Type B pancreatic cell (in vitro differentiated cells): ENCODE measurements at regions not wholly inside any gene's neighbourhood (a gene's known extent, or its start where the extent isn't known, plus 50 kb on each side); places are given as distances from the start of the nearest gene placed in this dataset.
"Not testable (repeated sequence)": the region's sequence is repeated elsewhere in the genome, so short reads cannot be mapped to it uniquely, and the experiment has no call there.

Experiments
- DNase-seq: peaks from one replicate; pipeline ENCODE4 v3.0.0; 2021; ENCODE audit warnings: mixed read lengths; ENCODE audit not compliant: unreplicated experiment; ENCODE audit errors: extremely low spot score
- H3K27ac Mint-ChIP-seq: 2 replicates; pipeline ENCODE4 v1.8.0; 2021; ENCODE audit warnings: mild to moderate bottlenecking, mixed read lengths
- H3K27me3 Mint-ChIP-seq: 2 replicates; pipeline ENCODE4 v1.8.0; 2021; ENCODE audit warnings: mixed read lengths
- H3K36me3 Mint-ChIP-seq: 2 replicates; pipeline ENCODE4 v1.8.0; 2021; ENCODE audit warnings: mixed read lengths
- H3K4me1 Mint-ChIP-seq: one replicate; pipeline ENCODE4 v1.8.0; 2021; ENCODE audit warnings: mixed read lengths; ENCODE audit not compliant: unreplicated experiment
- H3K4me3 Mint-ChIP-seq: 2 replicates; pipeline ENCODE4 v1.8.0; 2021; ENCODE audit warnings: mild to moderate bottlenecking, mixed read lengths
- H3K9me3 Mint-ChIP-seq: 2 replicates; pipeline ENCODE4 v1.8.0; 2021; ENCODE audit warnings: mixed read lengths
- TF ChIP-seq, protein P1 (sequence below): fragments of 200-600 bp; sonication (generic); conservative IDR thresholded peaks from 2 replicates; pipeline ENCODE4 v1.5.0; 2021; ENCODE audit warnings: antibody characterized with exemption, mild to moderate bottlenecking

DNA sequence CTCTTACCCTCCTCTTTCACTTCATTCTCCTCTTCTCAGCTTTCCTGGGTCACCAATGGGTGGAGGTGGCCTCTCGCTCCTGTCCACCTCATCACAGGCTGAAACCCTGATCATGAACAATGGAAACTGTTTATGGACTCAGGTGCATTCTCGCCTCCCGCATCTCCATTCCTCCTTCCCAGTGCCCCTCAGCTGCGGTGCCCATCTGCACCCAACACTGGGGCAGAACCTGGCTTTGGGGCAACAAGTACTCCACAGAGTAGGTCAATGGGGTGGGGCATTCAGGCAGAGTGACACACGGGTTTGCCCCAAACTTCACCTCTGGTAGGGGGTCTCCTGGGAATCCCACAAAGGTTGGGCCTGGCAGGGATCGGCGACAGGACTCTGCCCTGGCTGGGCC, 199.5 kb downstream of the RTP5 start:
- peaks cover 7% of the 10 kb centered on the region for H3K4me1 Mint-ChIP-seq
- H3K4me3 Mint-ChIP-seq, result no peak overlapping the region
- no peaks in the 10 kb centered on the region for H3K36me3 Mint-ChIP-seq
- peaks cover 40% of the 10 kb centered on the region for H3K27me3 Mint-ChIP-seq
- DNase-seq, result no peak
- H3K27ac Mint-ChIP-seq, result no peak overlapping the region
- TF ChIP-seq, protein P1, sequence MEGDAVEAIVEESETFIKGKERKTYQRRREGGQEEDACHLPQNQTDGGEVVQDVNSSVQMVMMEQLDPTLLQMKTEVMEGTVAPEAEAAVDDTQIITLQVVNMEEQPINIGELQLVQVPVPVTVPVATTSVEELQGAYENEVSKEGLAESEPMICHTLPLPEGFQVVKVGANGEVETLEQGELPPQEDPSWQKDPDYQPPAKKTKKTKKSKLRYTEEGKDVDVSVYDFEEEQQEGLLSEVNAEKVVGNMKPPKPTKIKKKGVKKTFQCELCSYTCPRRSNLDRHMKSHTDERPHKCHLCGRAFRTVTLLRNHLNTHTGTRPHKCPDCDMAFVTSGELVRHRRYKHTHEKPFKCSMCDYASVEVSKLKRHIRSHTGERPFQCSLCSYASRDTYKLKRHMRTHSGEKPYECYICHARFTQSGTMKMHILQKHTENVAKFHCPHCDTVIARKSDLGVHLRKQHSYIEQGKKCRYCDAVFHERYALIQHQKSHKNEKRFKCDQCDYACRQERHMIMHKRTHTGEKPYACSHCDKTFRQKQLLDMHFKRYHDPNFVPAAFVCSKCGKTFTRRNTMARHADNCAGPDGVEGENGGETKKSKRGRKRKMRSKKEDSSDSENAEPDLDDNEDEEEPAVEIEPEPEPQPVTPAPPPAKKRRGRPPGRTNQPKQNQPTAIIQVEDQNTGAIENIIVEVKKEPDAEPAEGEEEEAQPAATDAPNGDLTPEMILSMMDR, result no peak
- H3K9me3 Mint-ChIP-seq, result no peaks in the 10 kb centered on the region

DNA sequence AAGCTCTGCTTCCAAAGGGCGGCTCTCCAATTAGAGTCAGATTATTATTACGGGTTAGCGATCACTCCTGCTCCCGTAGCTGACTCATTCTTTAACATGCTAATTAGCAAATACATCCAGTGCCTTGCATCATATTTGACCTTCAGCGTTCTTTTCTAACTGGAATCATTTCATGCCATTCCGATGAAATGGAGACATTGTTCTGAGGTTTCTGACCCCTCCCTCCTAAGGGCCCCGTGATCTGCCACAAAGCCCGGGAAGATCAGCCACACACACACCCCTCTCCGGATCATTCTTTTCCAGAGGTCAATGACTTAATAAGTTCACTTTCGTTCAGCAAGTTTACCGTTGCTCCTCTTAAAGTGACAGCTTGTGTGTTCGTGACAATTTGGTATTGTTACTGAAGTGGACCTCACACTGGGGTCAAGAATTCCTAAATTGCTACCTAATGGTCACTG, 200.4 kb downstream of the RTP5 start:
- Mint-ChIP-seq H3K27ac (peak overlapping the region; percentile 72), H3K27me3 (peaks cover 38% of the 10 kb centered on the region)
- not testable (repeated sequence) for H3K36me3 Mint-ChIP-seq, H3K4me3 Mint-ChIP-seq, H3K4me1 Mint-ChIP-seq, H3K9me3 Mint-ChIP-seq, DNase-seq

DNA sequence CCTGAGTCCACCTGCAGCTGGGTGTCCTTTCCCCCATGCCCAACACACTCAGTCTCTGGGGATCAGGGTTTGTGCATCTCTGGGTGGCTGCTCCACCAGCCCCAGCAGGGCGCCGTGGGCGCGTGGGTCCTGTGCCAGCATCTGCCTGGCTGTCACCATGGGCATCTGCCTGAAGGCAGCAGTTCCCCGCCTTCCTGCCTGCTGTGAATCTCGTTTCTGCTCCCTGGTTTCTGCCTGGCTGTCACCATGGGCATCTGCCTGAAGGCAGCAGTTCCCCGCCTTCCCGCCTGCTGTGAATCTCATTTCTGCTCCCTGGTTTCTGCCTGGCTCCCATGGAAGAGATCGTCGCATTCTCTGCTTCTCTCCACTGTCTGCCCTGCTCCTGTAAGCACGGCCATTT, 201.2 kb downstream of the RTP5 start:
- not testable (repeated sequence) for DNase-seq, H3K9me3 Mint-ChIP-seq, H3K36me3 Mint-ChIP-seq, H3K4me1 Mint-ChIP-seq, H3K27ac Mint-ChIP-seq, H3K4me3 Mint-ChIP-seq
- peaks cover 40% of the 10 kb centered on the region for H3K27me3 Mint-ChIP-seq

DNA sequence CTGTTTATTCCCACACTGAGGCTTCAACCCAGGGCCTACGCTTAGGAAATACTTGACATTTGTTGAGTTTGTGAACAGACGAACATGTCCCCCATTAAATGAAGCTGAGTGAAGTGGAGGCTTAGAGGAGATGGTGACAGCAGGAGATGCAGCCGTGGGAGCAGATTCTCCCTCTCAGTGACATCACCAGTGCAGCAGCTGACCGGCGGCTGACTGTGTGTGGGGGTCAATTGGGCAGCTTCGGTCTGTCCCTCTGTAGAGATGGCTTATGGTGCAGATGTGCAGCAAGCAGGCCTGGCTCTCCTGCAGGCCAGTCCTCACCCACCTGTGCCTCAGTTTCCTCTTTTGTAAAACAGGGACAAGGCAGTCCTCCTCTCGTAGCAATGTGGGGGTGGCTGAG, 201.8 kb downstream of the RTP5 start:
- not testable (repeated sequence) for H3K9me3 Mint-ChIP-seq, DNase-seq, H3K4me3 Mint-ChIP-seq, H3K27ac Mint-ChIP-seq, H3K36me3 Mint-ChIP-seq, H3K4me1 Mint-ChIP-seq
- H3K27me3 Mint-ChIP-seq, result peaks cover 37% of the 10 kb centered on the region

DNA sequence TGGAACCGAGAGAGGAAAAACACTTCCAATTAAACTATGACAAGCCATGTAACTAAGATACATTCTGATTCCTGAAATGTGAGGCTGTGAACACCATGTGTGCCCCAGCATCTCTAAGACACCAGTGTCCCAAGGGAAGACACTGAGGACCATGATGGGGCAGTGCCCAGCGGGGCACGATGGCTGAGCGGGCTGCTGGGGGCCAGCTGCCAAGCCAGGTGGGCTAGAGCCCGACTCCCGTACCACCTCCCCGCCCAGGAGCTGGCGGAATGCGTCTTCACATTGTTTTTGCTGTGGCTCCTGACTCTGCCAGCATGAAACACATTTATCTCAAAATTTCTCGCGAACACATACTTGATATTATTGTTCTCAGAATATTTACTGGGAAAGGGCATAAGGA, 202.4 kb downstream of the RTP5 start:
- not testable (repeated sequence) for H3K36me3 Mint-ChIP-seq, H3K27ac Mint-ChIP-seq, H3K4me1 Mint-ChIP-seq, H3K9me3 Mint-ChIP-seq, H3K4me3 Mint-ChIP-seq, DNase-seq
- H3K27me3 Mint-ChIP-seq, result peaks cover 35% of the 10 kb centered on the region

DNA sequence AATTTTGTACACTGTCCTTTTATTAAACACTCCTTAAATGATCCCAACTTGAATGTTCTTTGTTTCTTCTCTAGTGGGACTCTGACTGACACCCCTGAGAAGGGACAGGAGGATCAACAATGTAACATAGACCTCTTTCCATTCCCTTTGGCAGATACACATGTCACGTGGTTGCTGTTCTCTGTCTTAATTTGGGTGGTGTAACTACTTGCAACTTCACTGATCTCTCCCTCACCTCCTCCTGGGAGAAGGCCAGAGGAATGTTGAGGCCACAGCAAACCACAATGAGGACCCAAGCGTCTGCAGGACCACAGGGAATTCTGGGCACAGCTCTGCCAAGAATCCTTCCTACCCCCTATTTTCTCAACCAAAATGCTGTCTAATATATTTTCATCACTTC, 205.6 kb downstream of the RTP5 start:
- TF ChIP-seq, protein P1, result no peak
- Mint-ChIP-seq H3K36me3 (no peaks in the 10 kb centered on the region), H3K4me3 (no peak overlapping the region), H3K9me3 (no peaks in the 10 kb centered on the region), H3K4me1 (peaks cover 7% of the 10 kb centered on the region), H3K27me3 (peaks cover 36% of the 10 kb centered on the region), H3K27ac (no peak overlapping the region)
- DNase-seq, result no peak

DNA sequence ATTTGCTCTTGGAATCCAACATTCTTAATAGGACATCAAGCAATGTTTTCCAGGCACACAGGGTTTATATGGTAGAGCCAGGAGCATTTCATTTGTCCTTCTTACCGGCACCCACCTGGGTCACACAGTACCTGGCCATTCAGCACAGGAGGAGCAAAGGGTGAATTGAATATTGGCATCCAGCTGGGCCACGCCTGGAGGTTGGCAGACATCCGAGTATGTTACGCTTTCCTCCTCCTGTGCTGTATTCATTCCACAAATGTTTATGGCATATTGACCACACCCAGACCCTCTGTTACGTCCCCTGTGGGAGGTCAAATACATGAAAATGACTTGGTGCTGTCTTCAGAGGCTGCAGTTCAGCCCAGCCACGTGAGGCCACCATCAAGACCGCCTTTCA, 206.2 kb downstream of the RTP5 start:
- H3K9me3 Mint-ChIP-seq, result no peaks in the 10 kb centered on the region
- no peak overlapping the region for H3K27ac Mint-ChIP-seq
- H3K4me1 Mint-ChIP-seq, result peaks cover 6% of the 10 kb centered on the region
- peaks cover 36% of the 10 kb centered on the region for H3K27me3 Mint-ChIP-seq
- TF ChIP-seq, protein P1, result no peak
- no peak for DNase-seq
- H3K4me3 Mint-ChIP-seq, result no peak overlapping the region
- H3K36me3 Mint-ChIP-seq, result no peaks in the 10 kb centered on the region

DNA sequence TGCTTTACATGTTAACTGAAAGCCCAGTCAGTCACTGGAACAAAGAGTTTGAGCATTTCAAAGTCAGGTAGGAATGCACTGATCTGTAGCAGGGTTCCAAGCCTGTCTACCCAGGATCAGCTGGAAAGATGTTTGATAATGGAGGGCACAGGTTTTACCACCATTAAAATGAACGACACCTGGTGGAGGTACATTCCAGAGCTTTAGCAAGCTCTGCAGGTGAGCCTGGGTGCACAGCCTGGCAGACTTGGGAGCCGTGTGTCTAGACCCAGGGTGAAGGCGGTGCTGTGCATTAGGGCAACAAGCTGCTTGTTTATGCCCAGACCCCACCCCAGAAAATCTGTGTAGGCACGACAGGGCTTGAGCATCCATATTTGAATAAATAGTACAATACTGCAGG, 206.7 kb downstream of the RTP5 start:
- H3K4me3 Mint-ChIP-seq, H3K4me1 Mint-ChIP-seq, H3K9me3 Mint-ChIP-seq, H3K27ac Mint-ChIP-seq, DNase-seq, H3K36me3 Mint-ChIP-seq: not testable (repeated sequence)
- H3K27me3 Mint-ChIP-seq, result peaks cover 36% of the 10 kb centered on the region

DNA sequence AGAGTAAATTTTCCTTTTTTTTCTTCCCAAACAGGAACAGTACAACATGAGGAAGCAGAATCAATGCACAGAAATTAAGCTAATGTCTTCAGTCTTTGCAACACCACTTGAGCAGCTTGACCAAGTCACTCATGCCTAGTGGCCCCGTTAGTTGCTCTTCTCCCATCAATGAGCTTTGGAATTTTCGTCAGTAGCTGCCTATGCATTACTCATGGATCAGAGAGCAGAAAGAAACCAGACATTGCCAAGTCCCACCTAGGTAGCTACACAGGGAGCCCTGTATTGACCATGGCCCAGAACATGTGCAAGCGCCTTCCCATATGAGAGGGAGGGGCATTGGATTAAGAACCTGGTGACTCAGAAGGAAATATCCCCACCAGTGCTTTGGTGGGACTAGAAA, 208.9 kb downstream of the RTP5 start:
- not testable (repeated sequence) for DNase-seq, H3K36me3 Mint-ChIP-seq, H3K4me3 Mint-ChIP-seq, H3K27ac Mint-ChIP-seq, H3K9me3 Mint-ChIP-seq, H3K4me1 Mint-ChIP-seq
- H3K27me3 Mint-ChIP-seq, result peaks cover 38% of the 10 kb centered on the region

DNA sequence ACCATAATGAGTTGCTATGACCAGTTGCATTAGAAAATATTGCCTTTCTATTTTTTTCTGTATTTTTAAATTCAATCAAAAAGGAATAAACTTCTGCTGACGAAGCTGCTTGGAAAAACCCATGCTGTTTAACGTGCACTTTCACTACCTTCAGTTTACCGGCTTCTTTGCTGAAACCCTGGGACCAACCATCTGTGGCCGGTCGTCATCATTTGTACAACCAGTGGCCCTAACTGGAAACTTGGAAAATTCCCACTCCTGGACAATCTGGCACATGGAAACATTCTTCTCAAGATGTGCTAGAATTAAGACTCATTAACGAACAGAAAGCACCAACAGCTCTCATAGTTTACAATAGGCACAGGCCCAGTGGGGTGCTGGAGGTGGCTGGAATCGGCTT, 210.3 kb downstream of the RTP5 start:
- not testable (repeated sequence) for H3K4me1 Mint-ChIP-seq, H3K4me3 Mint-ChIP-seq, DNase-seq, H3K27ac Mint-ChIP-seq, H3K9me3 Mint-ChIP-seq, H3K36me3 Mint-ChIP-seq
- peaks cover 42% of the 10 kb centered on the region for H3K27me3 Mint-ChIP-seq

DNA sequence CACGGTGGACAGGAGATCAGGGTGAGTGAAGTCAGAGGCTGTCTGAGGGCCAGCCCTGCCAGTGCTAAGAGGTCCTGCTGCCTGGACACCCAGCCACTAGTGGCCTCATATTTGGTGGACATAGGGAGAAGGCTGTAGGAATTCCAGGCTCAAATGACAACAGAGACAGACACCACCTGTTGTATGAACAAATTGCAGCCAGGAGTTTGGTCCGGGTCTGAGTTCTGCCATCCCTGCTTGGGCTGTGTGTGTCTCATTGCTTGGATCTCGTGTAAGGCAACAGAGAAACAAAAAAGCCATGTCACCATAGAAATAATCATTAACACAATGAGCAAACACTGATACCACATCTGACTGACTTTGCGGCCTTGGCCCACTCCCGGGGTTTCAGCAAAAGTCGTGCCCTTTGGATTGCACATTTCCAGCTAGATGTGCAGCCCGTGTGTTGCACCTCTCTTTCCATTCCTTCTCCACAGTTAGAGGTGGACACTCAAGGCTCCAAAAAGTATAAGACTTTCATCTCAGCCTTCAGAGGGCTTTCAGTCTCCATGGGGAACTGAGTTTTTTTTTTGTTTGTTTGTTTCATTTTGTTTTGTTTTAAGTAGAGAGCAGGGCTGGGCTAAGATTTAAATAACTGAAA, 211.2 kb downstream of the RTP5 start:
- DNase-seq, H3K4me3 Mint-ChIP-seq, H3K9me3 Mint-ChIP-seq, H3K4me1 Mint-ChIP-seq, H3K36me3 Mint-ChIP-seq: not testable (repeated sequence)
- Mint-ChIP-seq H3K27me3 (peaks cover 34% of the 10 kb centered on the region), H3K27ac (peak overlapping the region; percentile 4)
